HUES48 (cell line): ENCODE measurements at regions not wholly inside any gene's neighbourhood (a gene's known extent, or its start where the extent isn't known, plus 50 kb on each side); places are given as distances from the start of the nearest gene placed in this dataset.

Source experiments
- H3K27ac ChIP-seq: one replicate; pipeline ENCODE4 v1.7.0; 2013; ENCODE audit warnings: low read depth, low read length, inconsistent platforms
- H3K27me3 ChIP-seq: 2 replicates; pipeline ENCODE4 v1.6.1; 2013; ENCODE audit warnings: mild to moderate bottlenecking, low read length; ENCODE audit not compliant: control insufficient read depth, insufficient read depth
- H3K36me3 ChIP-seq: 2 replicates; pipeline ENCODE4 v1.6.1; 2013; ENCODE audit warnings: low read length; ENCODE audit not compliant: control insufficient read depth, insufficient read depth
- H3K4me1 ChIP-seq: 2 replicates; pipeline ENCODE4 v1.6.1; 2013; ENCODE audit warnings: mild to moderate bottlenecking, low read length; ENCODE audit not compliant: control insufficient read depth, insufficient read depth
- H3K4me3 ChIP-seq: 2 replicates; pipeline ENCODE4 v1.5.1; 2013; ENCODE audit warnings: mild to moderate bottlenecking, low read depth, low read length
- H3K9ac ChIP-seq: 2 replicates; pipeline ENCODE4 v1.6.1; 2013; ENCODE audit warnings: mild to moderate bottlenecking, low read depth, low read length, moderate library complexity
- H3K9me3 ChIP-seq: 2 replicates; pipeline ENCODE4 v1.6.1; 2013; ENCODE audit warnings: low read length; ENCODE audit not compliant: control insufficient read depth, insufficient read depth

- H3K27me3 ChIP-seq, result peaks cover 63% of the 10 kb centered on the region
- H3K27ac ChIP-seq, result no peak overlapping the region
- peaks cover 5% of the 10 kb centered on the region; the same call in 1 of the 2 replicates for H3K4me1 ChIP-seq
- no peaks in the 10 kb centered on the region for H3K9me3 ChIP-seq
- no peaks in the 10 kb centered on the region for H3K36me3 ChIP-seq
- no peak overlapping the region for H3K9ac ChIP-seq
- H3K4me3 ChIP-seq, result no peak overlapping the region
Observed at GRCh38 chr17:72407931-72408330, 287.1 kb downstream of the SOX9 start.

GRCh38 chr17:72408641-72409040 lies 287.8 kb downstream of the SOX9 start:
- Histone ChIP-seq H3K27ac (no peak overlapping the region), H3K9ac (no peak overlapping the region), H3K36me3 (no peaks in the 10 kb centered on the region), H3K4me3 (no peak overlapping the region), H3K27me3 (peaks cover 63% of the 10 kb centered on the region), H3K4me1 (peaks cover 5% of the 10 kb centered on the region; the same call in 1 of the 2 replicates), H3K9me3 (no peaks in the 10 kb centered on the region)

GRCh38 chr17:72409405-72410002 lies 288.7 kb downstream of the SOX9 start:
- H3K4me1 ChIP-seq, result peaks cover 5% of the 10 kb centered on the region; the same call in 1 of the 2 replicates

GRCh38 chr17:72411124-72411563 lies 290.3 kb downstream of the SOX9 start:
- Histone ChIP-seq H3K36me3 (no peaks in the 10 kb centered on the region), H3K4me3 (no peak overlapping the region), H3K9ac (no peak overlapping the region), H3K27me3 (peaks cover 48% of the 10 kb centered on the region), H3K4me1 (peaks cover 10% of the 10 kb centered on the region; the same call in 1 of the 2 replicates), H3K9me3 (no peaks in the 10 kb centered on the region), H3K27ac (no peak overlapping the region)

More at GRCh38 chr17:72409405-72410002, 288.7 kb downstream of the SOX9 start:
- H3K4me3 ChIP-seq, result no peak overlapping the region
- H3K27ac ChIP-seq, result no peak overlapping the region
- H3K36me3 ChIP-seq, result no peaks in the 10 kb centered on the region
- H3K27me3 ChIP-seq, result peaks cover 62% of the 10 kb centered on the region
- no peaks in the 10 kb centered on the region for H3K9me3 ChIP-seq
- no peak overlapping the region for H3K9ac ChIP-seq

GRCh38 chr17:72412650-72413076 lies 291.8 kb downstream of the SOX9 start:
- Histone ChIP-seq H3K36me3 (no peaks in the 10 kb centered on the region), H3K4me1 (peaks cover 13% of the 10 kb centered on the region; the same call in 1 of the 2 replicates), H3K4me3 (no peak overlapping the region), H3K9ac (no peak overlapping the region), H3K27ac (no peak overlapping the region), H3K27me3 (peaks cover 33% of the 10 kb centered on the region), H3K9me3 (peaks cover 5% of the 10 kb centered on the region; the same call in 1 of the 2 replicates)

GRCh38 chr17:72413077-72414031 lies 292.5 kb downstream of the SOX9 start:
- peaks cover 10% of the 10 kb centered on the region; the same call in 1 of the 2 replicates for H3K9me3 ChIP-seq
- peaks cover 10% of the 10 kb centered on the region; the same call in 1 of the 2 replicates for H3K4me1 ChIP-seq
- H3K4me3 ChIP-seq, result no peak overlapping the region
- no peaks in the 10 kb centered on the region for H3K36me3 ChIP-seq
- H3K27ac ChIP-seq, result no peak overlapping the region
- H3K9ac ChIP-seq, result no peak overlapping the region
- peaks cover 26% of the 10 kb centered on the region for H3K27me3 ChIP-seq

- Histone ChIP-seq H3K9ac (no peak overlapping the region), H3K4me1 (peaks cover 10% of the 10 kb centered on the region; the same call in 1 of the 2 replicates), H3K9me3 (peaks cover 10% of the 10 kb centered on the region; the same call in 1 of the 2 replicates), H3K27ac (no peak overlapping the region), H3K36me3 (no peaks in the 10 kb centered on the region), H3K4me3 (no peak overlapping the region), H3K27me3 (peaks cover 19% of the 10 kb centered on the region)
Observed at GRCh38 chr17:72414032-72414396, 293.2 kb downstream of the SOX9 start.

- Histone ChIP-seq H3K27me3 (peaks cover 8% of the 10 kb centered on the region; the same call in 1 of the 2 replicates), H3K4me1 (peaks cover 10% of the 10 kb centered on the region; the same call in 1 of the 2 replicates), H3K9me3 (peaks cover 10% of the 10 kb centered on the region; the same call in 1 of the 2 replicates), H3K4me3 (no peak overlapping the region), H3K36me3 (no peaks in the 10 kb centered on the region), H3K9ac (no peak overlapping the region), H3K27ac (no peak overlapping the region)
Observed at GRCh38 chr17:72414967-72415853, 294.4 kb downstream of the SOX9 start.

- Histone ChIP-seq H3K4me3 (no peak overlapping the region), H3K9me3 (peaks cover 10% of the 10 kb centered on the region; the same call in 1 of the 2 replicates), H3K36me3 (no peaks in the 10 kb centered on the region), H3K27me3 (no peaks in the 10 kb centered on the region), H3K27ac (no peak overlapping the region), H3K9ac (no peak overlapping the region), H3K4me1 (peaks cover 10% of the 10 kb centered on the region; the same call in 1 of the 2 replicates)
Observed at GRCh38 chr17:72416054-72416675, 295.3 kb downstream of the SOX9 start.

GRCh38 chr17:72416905-72417304 lies 296.1 kb downstream of the SOX9 start:
- Histone ChIP-seq H3K36me3 (no peaks in the 10 kb centered on the region), H3K9me3 (peaks cover 10% of the 10 kb centered on the region; the same call in 1 of the 2 replicates), H3K4me1 (peaks cover 10% of the 10 kb centered on the region; the same call in 1 of the 2 replicates), H3K27ac (no peak overlapping the region), H3K4me3 (no peak overlapping the region), H3K9ac (no peak overlapping the region), H3K27me3 (no peaks in the 10 kb centered on the region)
